GM19455 (cell line): ENCODE measurements at regions not wholly inside any gene's neighbourhood (a gene's known extent, or its start where the extent isn't known, plus 50 kb on each side); places are given as distances from the start of the nearest gene placed in this dataset.
"Not testable (repeated sequence)": the region's sequence is repeated elsewhere in the genome, so short reads cannot be mapped to it uniquely, and the experiment has no call there.

ENCODE experiments used
- ATAC-seq: cut with Tn5 transposase; IDR thresholded peaks from one replicate; pipeline ENCODE4 v1.9.1; 2021; ENCODE audit not compliant: unreplicated experiment

GRCh38 chr4:38278255-38278654, 318.1 kb downstream of the PTTG2 start:
- ATAC-seq: no peak

GRCh38 chr4:38279077-38279476, 318.9 kb downstream of the PTTG2 start:
- ATAC-seq: no peak

GRCh38 chr4:38279650-38280322, 319.6 kb downstream of the PTTG2 start:
- ATAC-seq: no peak

GRCh38 chr4:38280323-38280706, 320.1 kb downstream of the PTTG2 start:
- ATAC-seq: no peak

- ATAC-seq: no peak
Measured at GRCh38 chr4:38281371-38282071, 321.3 kb downstream of the PTTG2 start.

- no peak for ATAC-seq
Measured at GRCh38 chr4:38283724-38284123, 323.5 kb downstream of the PTTG2 start.

GRCh38 chr4:38284294-38285030, 324.3 kb downstream of the PTTG2 start:
- ATAC-seq: no peak

GRCh38 chr4:38287101-38287851, 327.1 kb downstream of the PTTG2 start:
- no peak for ATAC-seq

GRCh38 chr4:38289553-38289952, 329.4 kb downstream of the PTTG2 start:
- no peak for ATAC-seq

GRCh38 chr4:38290366-38290765, 330.2 kb downstream of the PTTG2 start:
- ATAC-seq: no peak

- no peak for ATAC-seq
Measured at GRCh38 chr4:38290914-38291313, 330.7 kb downstream of the PTTG2 start.

GRCh38 chr4:38292529-38292928, 332.3 kb downstream of the PTTG2 start:
- ATAC-seq: no peak

- no peak for ATAC-seq
Measured at GRCh38 chr4:38294238-38294637, 334.0 kb downstream of the PTTG2 start.

- ATAC-seq: no peak
Measured at GRCh38 chr4:38297061-38297460, 336.9 kb downstream of the PTTG2 start.

- ATAC-seq: no peak
Measured at GRCh38 chr4:38298868-38299713, 338.9 kb downstream of the PTTG2 start.

- ATAC-seq: no peak
Measured at GRCh38 chr4:38302910-38303309, 342.7 kb downstream of the PTTG2 start.

GRCh38 chr4:38304460-38304859, 344.3 kb downstream of the PTTG2 start:
- not testable (repeated sequence) for ATAC-seq

GRCh38 chr4:38306482-38307071, 346.4 kb downstream of the PTTG2 start:
- peak; percentile 55 for ATAC-seq

- ATAC-seq: no peak
Measured at GRCh38 chr4:38308728-38309311, 348.6 kb downstream of the PTTG2 start.

- ATAC-seq: no peak
Measured at GRCh38 chr4:38309471-38309870, 349.3 kb downstream of the PTTG2 start.
